ENCODE measurements at regions not wholly inside any gene's neighbourhood (a gene's known extent, or its start where the extent isn't known, plus 50 kb on each side); places are given as distances from the start of the nearest gene placed in this dataset.
"Not testable (repeated sequence)": the region's sequence is repeated elsewhere in the genome, so short reads cannot be mapped to it uniquely, and the experiment has no call there.

GRCh38 chr1:99504287-99504686 lies 141.6 kb upstream of the PALMD start:
- no peak overlapping the region for H3K9ac ChIP-seq (ENCODE audit: low read length)
- H4K91ac ChIP-seq (ENCODE audit: low read length), result no peak overlapping the region
- no peaks in the 10 kb centered on the region for H3K9me3 ChIP-seq (ENCODE audit: control insufficient read depth, low read length)
- H3K23ac ChIP-seq (ENCODE audit: low read length in 2 of 2), result no peak overlapping the region
- H2AFZ ChIP-seq (ENCODE audit: low read depth, low read length), result no peak overlapping the region
- 96% methylated on average over 3 of the region's 3 CpGs for WGBS
- H3K4me2 ChIP-seq (ENCODE audit: low read length, poor library complexity, severe bottlenecking), result no peak overlapping the region
- H2BK15ac ChIP-seq (ENCODE audit: low read depth, poor library complexity, severe bottlenecking), result no peak overlapping the region
- H3K36me3 ChIP-seq (ENCODE audit: control insufficient read depth in 1 of 2, insufficient read depth in 2 of 2, low read depth in 1 of 2, low read length in 2 of 2), result peaks cover 0 to 3% of the 10 kb centered on the region in 2 experiments
- H3K4me1 ChIP-seq (ENCODE audit: control insufficient read depth, insufficient read depth, low read depth, low read length), result no peaks in the 10 kb centered on the region
- no peaks in the 10 kb centered on the region for H3K27me3 ChIP-seq (ENCODE audit: control insufficient read depth in 1 of 2, insufficient read depth in 1 of 2, low read length in 2 of 2)
- H3K79me1 ChIP-seq (replicated peaks; ENCODE audit: low read length, poor library complexity, severe bottlenecking), result no peaks in the 10 kb centered on the region
- H3K4me3 ChIP-seq (ENCODE audit: insufficient read depth in 1 of 2, low read depth in 1 of 2, low read length in 2 of 2), result no peak overlapping the region
- no peak overlapping the region for H2BK5ac ChIP-seq (ENCODE audit: low read depth, low read length, poor library complexity, severe bottlenecking)
- H2AK5ac ChIP-seq (ENCODE audit: low read length, severe bottlenecking), result no peak overlapping the region
- H4K8ac ChIP-seq (ENCODE audit: low read length), result no peak overlapping the region
- no peak overlapping the region for H3K18ac ChIP-seq (ENCODE audit: low read depth in 1 of 2, low read length in 2 of 2)
- H2BK12ac ChIP-seq (ENCODE audit: low read length in 2 of 2), result no peak overlapping the region
- no peak overlapping the region for H3K4ac ChIP-seq (ENCODE audit: low read depth in 1 of 2, low read length in 2 of 2)
- no peak for DNase-seq
- no peak overlapping the region for H3K14ac ChIP-seq (ENCODE audit: low read length in 2 of 2)
- no peak overlapping the region for H3K27ac ChIP-seq (ENCODE audit: low read length, poor library complexity, severe bottlenecking)
- no peak overlapping the region for H2BK120ac ChIP-seq (ENCODE audit: low read depth, low read length)

- Histone ChIP-seq H3K9ac (ENCODE audit: low read length) (no peak overlapping the region), H2BK15ac (ENCODE audit: low read depth, poor library complexity, severe bottlenecking) (no peak overlapping the region), H3K4ac (ENCODE audit: low read depth in 1 of 2, low read length in 2 of 2) (no peak overlapping the region), H4K8ac (ENCODE audit: low read length) (no peak overlapping the region), H3K79me1 (replicated peaks; ENCODE audit: low read length, poor library complexity, severe bottlenecking) (no peaks in the 10 kb centered on the region), H3K18ac (ENCODE audit: low read depth in 1 of 2, low read length in 2 of 2) (no peak overlapping the region), H3K4me2 (ENCODE audit: low read length, poor library complexity, severe bottlenecking) (no peak overlapping the region), H2AFZ (ENCODE audit: low read depth, low read length) (no peak overlapping the region), H2BK5ac (ENCODE audit: low read depth, low read length, poor library complexity, severe bottlenecking) (peak overlapping the region; percentile 19), H3K4me1 (ENCODE audit: control insufficient read depth, insufficient read depth, low read depth, low read length) (no peaks in the 10 kb centered on the region), H3K23ac (ENCODE audit: low read length in 2 of 2) (no peak overlapping the region), H3K36me3 (ENCODE audit: control insufficient read depth in 1 of 2, insufficient read depth in 2 of 2, low read depth in 1 of 2, low read length in 2 of 2) (peaks cover 0 to 3% of the 10 kb centered on the region in 2 experiments), H2BK12ac (ENCODE audit: low read length in 2 of 2) (no peak overlapping the region), H3K4me3 (ENCODE audit: insufficient read depth in 1 of 2, low read depth in 1 of 2, low read length in 2 of 2) (no peak overlapping the region), H3K27me3 (ENCODE audit: control insufficient read depth in 1 of 2, insufficient read depth in 1 of 2, low read length in 2 of 2) (no peaks in the 10 kb centered on the region), H2AK5ac (ENCODE audit: low read length, severe bottlenecking) (no peak overlapping the region), H3K9me3 (ENCODE audit: control insufficient read depth, low read length) (no peaks in the 10 kb centered on the region), H4K91ac (ENCODE audit: low read length) (no peak overlapping the region), H3K14ac (ENCODE audit: low read length in 2 of 2) (no peak overlapping the region), H3K27ac (ENCODE audit: low read length, poor library complexity, severe bottlenecking) (no peak overlapping the region), H2BK120ac (ENCODE audit: low read depth, low read length) (no peak overlapping the region)
- no peak for DNase-seq
- no CpG with 5 or more reads among the region's 2 CpGs for WGBS
These were observed 139.3 kb upstream of the PALMD start for GRCh38 chr1:99506631-99507030.

- H3K27me3 ChIP-seq (ENCODE audit: control insufficient read depth in 1 of 2, insufficient read depth in 1 of 2, low read length in 2 of 2); H3K27ac ChIP-seq (ENCODE audit: low read length, poor library complexity, severe bottlenecking); H3K4me2 ChIP-seq (ENCODE audit: low read length, poor library complexity, severe bottlenecking); H4K8ac ChIP-seq (ENCODE audit: low read length); H3K23ac ChIP-seq (ENCODE audit: low read length in 2 of 2); H3K79me1 ChIP-seq (replicated peaks; ENCODE audit: low read length, poor library complexity, severe bottlenecking); H3K14ac ChIP-seq (ENCODE audit: low read length in 2 of 2); H2BK12ac ChIP-seq (ENCODE audit: low read length in 2 of 2); H3K4me3 ChIP-seq (ENCODE audit: insufficient read depth in 1 of 2, low read depth in 1 of 2, low read length in 2 of 2); H3K9me3 ChIP-seq (ENCODE audit: control insufficient read depth, low read length); H3K4me1 ChIP-seq (ENCODE audit: control insufficient read depth, insufficient read depth, low read depth, low read length); H2AK5ac ChIP-seq (ENCODE audit: low read length, severe bottlenecking); H3K4ac ChIP-seq (ENCODE audit: low read depth in 1 of 2, low read length in 2 of 2); H2BK120ac ChIP-seq (ENCODE audit: low read depth, low read length); H2BK5ac ChIP-seq (ENCODE audit: low read depth, low read length, poor library complexity, severe bottlenecking); H3K18ac ChIP-seq (ENCODE audit: low read depth in 1 of 2, low read length in 2 of 2); H2BK15ac ChIP-seq (ENCODE audit: low read depth, poor library complexity, severe bottlenecking); H4K91ac ChIP-seq (ENCODE audit: low read length); H3K36me3 ChIP-seq (ENCODE audit: control insufficient read depth in 1 of 2, insufficient read depth in 2 of 2, low read depth in 1 of 2, low read length in 2 of 2); DNase-seq; H2AFZ ChIP-seq (ENCODE audit: low read depth, low read length); H3K9ac ChIP-seq (ENCODE audit: low read length): not testable (repeated sequence)
- 97% methylated on average over 12 of the region's 12 CpGs for WGBS
These were observed 138.5 kb upstream of the PALMD start for GRCh38 chr1:99507446-99507845.

GRCh38 chr1:99507906-99508732 lies 137.8 kb upstream of the PALMD start:
- Histone ChIP-seq H2BK120ac (ENCODE audit: low read depth, low read length) (no peak overlapping the region), H3K4me1 (ENCODE audit: control insufficient read depth, insufficient read depth, low read depth, low read length) (no peaks in the 10 kb centered on the region), H2AFZ (ENCODE audit: low read depth, low read length) (no peak overlapping the region), H3K23ac (ENCODE audit: low read length in 2 of 2) (no peak overlapping the region), H3K9ac (ENCODE audit: low read length) (no peak overlapping the region), H4K91ac (ENCODE audit: low read length) (peak overlapping the region; percentile 7), H3K9me3 (ENCODE audit: control insufficient read depth, low read length) (no peaks in the 10 kb centered on the region), H3K4ac (ENCODE audit: low read depth in 1 of 2, low read length in 2 of 2) (no peak overlapping the region), H2BK12ac (ENCODE audit: low read length in 2 of 2) (no peak overlapping the region), H3K27me3 (ENCODE audit: control insufficient read depth in 1 of 2, insufficient read depth in 1 of 2, low read length in 2 of 2) (no peaks in the 10 kb centered on the region), H3K18ac (ENCODE audit: low read depth in 1 of 2, low read length in 2 of 2) (no peak overlapping the region), H2BK5ac (ENCODE audit: low read depth, low read length, poor library complexity, severe bottlenecking) (no peak overlapping the region), H3K4me3 (ENCODE audit: insufficient read depth in 1 of 2, low read depth in 1 of 2, low read length in 2 of 2) (no peak overlapping the region), H3K27ac (ENCODE audit: low read length, poor library complexity, severe bottlenecking) (no peak overlapping the region), H3K36me3 (ENCODE audit: control insufficient read depth in 1 of 2, insufficient read depth in 2 of 2, low read depth in 1 of 2, low read length in 2 of 2) (peaks cover 0 to 3% of the 10 kb centered on the region in 2 experiments), H4K8ac (ENCODE audit: low read length) (no peak overlapping the region), H3K79me1 (replicated peaks; ENCODE audit: low read length, poor library complexity, severe bottlenecking) (no peaks in the 10 kb centered on the region), H3K4me2 (ENCODE audit: low read length, poor library complexity, severe bottlenecking) (no peak overlapping the region), H3K14ac (ENCODE audit: low read length in 2 of 2) (no peak overlapping the region), H2AK5ac (ENCODE audit: low read length, severe bottlenecking) (no peak overlapping the region), H2BK15ac (ENCODE audit: low read depth, poor library complexity, severe bottlenecking) (no peak overlapping the region)
- 95% methylated on average over 38 of the region's 38 CpGs for WGBS
- no peak for DNase-seq
